Activated CD8-positive, alpha-beta memory T cell treated with anti-CD3 and anti-CD28 coated beads, Interleukin-2, amount 10 ng/mL, durations not matched to agents 7 days and 5 days (primary cell): ENCODE measurements at regions not wholly inside any gene's neighbourhood (a gene's known extent, or its start where the extent isn't known, plus 50 kb on each side); places are given as distances from the start of the nearest gene placed in this dataset.

Experiments
- ATAC-seq: fragments of 150-1000 bp; cut with Tn5 transposase; one replicate; pipeline ENCODE4 v1.10.0; 2021; ENCODE audit warnings: moderate library complexity
- CTCF ChIA-PET: fragments of 350-600 bp; sonication (Branson Sonifier 250); formaldehyde crosslinking; loops from one replicate; lab custom pipeline; 2021; ENCODE audit warnings: antibody characterized with exemption; lab: Charles Lee
- DNase-seq: peaks from one replicate; pipeline ENCODE4 v3.0.0-alpha.2; 2020
- H3K27ac Mint-ChIP-seq: one replicate; pipeline ENCODE4 v1.8.0; 2021; ENCODE audit warnings: mild to moderate bottlenecking, mixed read lengths
- H3K27me3 Mint-ChIP-seq: one replicate; pipeline ENCODE4 v1.8.0; 2021; ENCODE audit warnings: mixed read lengths
- H3K36me3 Mint-ChIP-seq: one replicate; pipeline ENCODE4 v1.8.0; 2021; ENCODE audit warnings: mild to moderate bottlenecking, mixed read lengths
- H3K4me1 Mint-ChIP-seq: one replicate; pipeline ENCODE4 v1.8.0; 2021; ENCODE audit warnings: mixed read lengths
- H3K4me3 Mint-ChIP-seq: one replicate; pipeline ENCODE4 v1.8.0; 2021; ENCODE audit warnings: mild to moderate bottlenecking, moderate library complexity, mixed read lengths
- H3K9me3 Mint-ChIP-seq: one replicate; pipeline ENCODE4 v1.8.0; 2022; ENCODE audit warnings: low read depth, mixed read lengths

- H3K27ac Mint-ChIP-seq: no peak overlapping the region
- H3K9me3 Mint-ChIP-seq: no peaks in the 10 kb centered on the region
- peaks cover 5% of the 10 kb centered on the region for H3K27me3 Mint-ChIP-seq
- no peak overlapping the region for H3K4me3 Mint-ChIP-seq
- DNase-seq (no peak), ATAC-seq (no peak)
- no peaks in the 10 kb centered on the region for H3K36me3 Mint-ChIP-seq
- CTCF ChIA-PET: no interaction called here
- H3K4me1 Mint-ChIP-seq: no peaks in the 10 kb centered on the region
These were observed 55.5 kb upstream of the RBM15 start for GRCh38 chr1:110283677-110284076.

- Mint-ChIP-seq H3K36me3 (no peaks in the 10 kb centered on the region), H3K4me3 (no peak overlapping the region), H3K27ac (no peak overlapping the region), H3K9me3 (no peaks in the 10 kb centered on the region), H3K27me3 (peaks cover 2% of the 10 kb centered on the region), H3K4me1 (no peaks in the 10 kb centered on the region)
- DNase-seq: no peak
- ATAC-seq: no peak
- CTCF ChIA-PET: no interaction called here
These were observed 53.9 kb upstream of the RBM15 start for GRCh38 chr1:110285316-110285715.

GRCh38 chr1:110286564-110286963, 52.6 kb upstream of the RBM15 start:
- peaks cover 2% of the 10 kb centered on the region for H3K27me3 Mint-ChIP-seq
- CTCF ChIA-PET: interaction anchor here (1.0 kb wide), 1 partner anchor 11 kb away, joined by 3 read pairs; no protein-coding TSS in a partner anchor
- H3K27ac Mint-ChIP-seq: no peak overlapping the region
- ATAC-seq (no peak), DNase-seq (no peak)
- H3K36me3 Mint-ChIP-seq: no peaks in the 10 kb centered on the region
- H3K4me1 Mint-ChIP-seq: no peaks in the 10 kb centered on the region
- H3K4me3 Mint-ChIP-seq: no peak overlapping the region
- H3K9me3 Mint-ChIP-seq: no peaks in the 10 kb centered on the region

- H3K27me3 Mint-ChIP-seq: peaks cover 2% of the 10 kb centered on the region
- DNase-seq (no peak), ATAC-seq (no peak)
- CTCF ChIA-PET: interaction anchor here (1.2 kb wide), 1 partner anchor 21 kb away, joined by 3 read pairs; no protein-coding TSS in a partner anchor
- H3K36me3 Mint-ChIP-seq: no peaks in the 10 kb centered on the region
- no peak overlapping the region for H3K4me3 Mint-ChIP-seq
- no peaks in the 10 kb centered on the region for H3K4me1 Mint-ChIP-seq
- H3K27ac Mint-ChIP-seq: no peak overlapping the region
- H3K9me3 Mint-ChIP-seq: no peaks in the 10 kb centered on the region
These were observed 51.1 kb upstream of the RBM15 start for GRCh38 chr1:110288111-110288510.
